RWPE2 (cell line): ENCODE measurements at regions not wholly inside any gene's neighbourhood (a gene's known extent, or its start where the extent isn't known, plus 50 kb on each side); places are given as distances from the start of the nearest gene placed in this dataset.

ENCODE experiments used
- ATAC-seq: fragments of 200-7000 bp; cut with Tn5 transposase; 3 replicates; pipeline ENCODE4 v1.9.1; 2021; ENCODE audit warnings: low read depth
- DNase-seq: peaks from one replicate; pipeline ENCODE4 v3.0.0-alpha.2; 2020; ENCODE audit warnings: low spot score
- H3K27ac ChIP-seq: fragments of 450-650 bp; 2 replicates; pipeline ENCODE4 v1.5.1; 2017; ENCODE audit warnings: mild to moderate bottlenecking; ENCODE audit not compliant: poor library complexity, severe bottlenecking
- H3K27me3 ChIP-seq: fragments of 250-450 bp; sonication (Bioruptor Pico); 2 replicates; pipeline ENCODE4 v1.5.1; 2021; ENCODE audit warnings: mild to moderate bottlenecking, moderate library complexity; ENCODE audit not compliant: insufficient read depth, poor library complexity, severe bottlenecking
- H3K36me3 ChIP-seq: fragments of 250-450 bp; sonication (Bioruptor Pico); 2 replicates; pipeline ENCODE4 v1.5.1; 2020; ENCODE audit warnings: low read depth, mild to moderate bottlenecking, moderate library complexity
- H3K4me1 ChIP-seq: fragments of 250-450 bp; sonication (Bioruptor Pico); 2 replicates; pipeline ENCODE4 v1.5.1; 2021; ENCODE audit warnings: mild to moderate bottlenecking, moderate library complexity; ENCODE audit not compliant: insufficient read depth, poor library complexity, severe bottlenecking
- H3K4me3 ChIP-seq: fragments of 250-450 bp; sonication (Bioruptor Pico); 2 replicates; pipeline ENCODE4 v1.5.1; 2021; ENCODE audit warnings: mild to moderate bottlenecking, moderate library complexity; ENCODE audit not compliant: severe bottlenecking
- H3K9me3 ChIP-seq: fragments of 250-450 bp; sonication (Bioruptor Pico); 2 replicates; pipeline ENCODE4 v1.5.1; 2021; ENCODE audit warnings: mild to moderate bottlenecking, moderate library complexity; ENCODE audit not compliant: severe bottlenecking
- TF ChIP-seq, protein P1 (sequence below): fragments of 450-650 bp; IDR thresholded peaks from one replicate; pipeline ENCODE4 v1.5.1; 2017; ENCODE audit warnings: mild to moderate bottlenecking, moderate library complexity; ENCODE audit not compliant: poor library complexity, severe bottlenecking

DNA sequence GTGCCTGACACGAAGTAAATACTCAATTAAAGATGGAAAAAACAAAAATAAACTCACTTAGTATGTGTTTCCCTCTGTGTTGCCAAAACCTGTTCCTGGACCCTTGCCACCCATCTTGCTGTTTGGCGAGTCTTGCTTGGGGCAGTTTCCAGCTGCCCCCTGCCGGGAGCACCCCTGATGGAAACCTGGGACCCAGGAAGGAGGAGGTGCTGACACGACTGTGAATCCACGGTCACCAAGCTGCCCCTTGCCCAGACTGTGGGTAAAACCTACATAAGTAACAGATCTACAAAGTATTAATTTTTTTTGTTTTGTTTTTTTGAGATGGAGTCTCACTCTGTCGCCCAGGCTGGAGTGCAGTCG is 50.1 kb upstream of the SIAH1 start:
- H3K9me3 ChIP-seq: no peaks in the 10 kb centered on the region
- no peaks in the 10 kb centered on the region for H3K27me3 ChIP-seq
- DNase-seq (no peak), ATAC-seq (no peak)
- TF ChIP-seq, protein P1, sequence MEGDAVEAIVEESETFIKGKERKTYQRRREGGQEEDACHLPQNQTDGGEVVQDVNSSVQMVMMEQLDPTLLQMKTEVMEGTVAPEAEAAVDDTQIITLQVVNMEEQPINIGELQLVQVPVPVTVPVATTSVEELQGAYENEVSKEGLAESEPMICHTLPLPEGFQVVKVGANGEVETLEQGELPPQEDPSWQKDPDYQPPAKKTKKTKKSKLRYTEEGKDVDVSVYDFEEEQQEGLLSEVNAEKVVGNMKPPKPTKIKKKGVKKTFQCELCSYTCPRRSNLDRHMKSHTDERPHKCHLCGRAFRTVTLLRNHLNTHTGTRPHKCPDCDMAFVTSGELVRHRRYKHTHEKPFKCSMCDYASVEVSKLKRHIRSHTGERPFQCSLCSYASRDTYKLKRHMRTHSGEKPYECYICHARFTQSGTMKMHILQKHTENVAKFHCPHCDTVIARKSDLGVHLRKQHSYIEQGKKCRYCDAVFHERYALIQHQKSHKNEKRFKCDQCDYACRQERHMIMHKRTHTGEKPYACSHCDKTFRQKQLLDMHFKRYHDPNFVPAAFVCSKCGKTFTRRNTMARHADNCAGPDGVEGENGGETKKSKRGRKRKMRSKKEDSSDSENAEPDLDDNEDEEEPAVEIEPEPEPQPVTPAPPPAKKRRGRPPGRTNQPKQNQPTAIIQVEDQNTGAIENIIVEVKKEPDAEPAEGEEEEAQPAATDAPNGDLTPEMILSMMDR: no peak
- no peak overlapping the region for H3K27ac ChIP-seq
- no peak overlapping the region for H3K4me3 ChIP-seq
- no peaks in the 10 kb centered on the region for H3K4me1 ChIP-seq
- H3K36me3 ChIP-seq: no peaks in the 10 kb centered on the region
